Ishikawa (cell line): ENCODE measurements at regions not wholly inside any gene's neighbourhood (a gene's known extent, or its start where the extent isn't known, plus 50 kb on each side); places are given as distances from the start of the nearest gene placed in this dataset.

Experiments used
- CEBPB ChIP-seq: IDR thresholded peaks from 2 replicates; pipeline ENCODE4 v1.6.1; 2012
- CREB1 ChIP-seq: IDR thresholded peaks from 2 replicates; pipeline ENCODE4 v1.6.1; 2012; ENCODE audit warnings: low read depth
- EGR1 ChIP-seq: IDR thresholded peaks from 2 replicates; pipeline ENCODE4 v1.6.1; 2012
- EP300 ChIP-seq: IDR thresholded peaks from 2 replicates; pipeline ENCODE4 v1.6.1; 2012; ENCODE audit warnings: borderline replicate concordance
- FOXM1 ChIP-seq: IDR thresholded peaks from 2 replicates; pipeline ENCODE4 v1.6.1; 2012; ENCODE audit warnings: low read depth, borderline replicate concordance
- NFIC ChIP-seq: IDR thresholded peaks from 2 replicates; pipeline ENCODE4 v1.6.1; 2012
- RAD21 ChIP-seq: IDR thresholded peaks from 2 replicates; pipeline ENCODE4 v1.6.1; 2012; ENCODE audit warnings: low read depth
- TAF1 ChIP-seq: IDR thresholded peaks from 2 replicates; pipeline ENCODE4 v1.6.1; 2012; ENCODE audit warnings: low read depth, mild to moderate bottlenecking
- TCF12 ChIP-seq: IDR thresholded peaks from 2 replicates; pipeline ENCODE4 v1.6.1; 2012; ENCODE audit warnings: low read depth
- YY1 ChIP-seq: IDR thresholded peaks from 2 replicates; pipeline ENCODE4 v1.6.1; 2012; ENCODE audit warnings: low read depth
- ZBTB7A ChIP-seq: IDR thresholded peaks from 2 replicates; pipeline ENCODE4 v1.6.1; 2012; ENCODE audit warnings: low read depth
- TF ChIP-seq, protein P1 (sequence below): IDR thresholded peaks from 2 replicates; pipeline ENCODE4 v1.6.1; 2012
- TF ChIP-seq, protein P2 (sequence below): IDR thresholded peaks from 2 replicates; pipeline ENCODE4 v1.6.1; 2012; ENCODE audit warnings: low read depth, mild to moderate bottlenecking
- TF ChIP-seq, protein P3 (sequence below): IDR thresholded peaks from 2 replicates; pipeline ENCODE4 v1.6.1; 2012

DNA sequence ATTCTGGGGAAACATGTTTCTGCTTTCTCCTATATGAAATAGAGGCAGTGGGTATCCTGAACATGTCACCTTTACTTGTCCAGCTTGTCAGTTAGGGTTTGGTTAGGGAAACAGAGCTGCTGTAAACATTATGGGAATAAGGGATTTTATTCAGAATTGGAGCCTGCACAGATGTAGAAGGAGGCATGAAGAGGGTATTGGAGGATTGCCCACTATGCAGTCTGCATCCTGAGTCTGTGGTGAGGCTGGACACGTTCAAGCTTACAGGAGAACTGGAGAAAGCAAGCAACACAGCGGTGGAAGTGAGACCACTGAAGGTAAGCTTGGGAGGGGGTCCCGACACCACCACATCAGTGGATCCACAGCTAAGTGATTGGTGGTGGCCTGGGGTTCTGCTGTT is 443.0 kb upstream of the TNP1 start:
- TF ChIP-seq EP300: no peak
- no peak for TF ChIP-seq YY1
- no peak for TF ChIP-seq RAD21
- TF ChIP-seq CEBPB: no peak
- TF ChIP-seq, protein P1, sequence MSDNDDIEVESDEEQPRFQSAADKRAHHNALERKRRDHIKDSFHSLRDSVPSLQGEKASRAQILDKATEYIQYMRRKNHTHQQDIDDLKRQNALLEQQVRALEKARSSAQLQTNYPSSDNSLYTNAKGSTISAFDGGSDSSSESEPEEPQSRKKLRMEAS: no peak
- no peak for TF ChIP-seq TAF1
- TF ChIP-seq NFIC: no peak
- TF ChIP-seq, protein P2, sequence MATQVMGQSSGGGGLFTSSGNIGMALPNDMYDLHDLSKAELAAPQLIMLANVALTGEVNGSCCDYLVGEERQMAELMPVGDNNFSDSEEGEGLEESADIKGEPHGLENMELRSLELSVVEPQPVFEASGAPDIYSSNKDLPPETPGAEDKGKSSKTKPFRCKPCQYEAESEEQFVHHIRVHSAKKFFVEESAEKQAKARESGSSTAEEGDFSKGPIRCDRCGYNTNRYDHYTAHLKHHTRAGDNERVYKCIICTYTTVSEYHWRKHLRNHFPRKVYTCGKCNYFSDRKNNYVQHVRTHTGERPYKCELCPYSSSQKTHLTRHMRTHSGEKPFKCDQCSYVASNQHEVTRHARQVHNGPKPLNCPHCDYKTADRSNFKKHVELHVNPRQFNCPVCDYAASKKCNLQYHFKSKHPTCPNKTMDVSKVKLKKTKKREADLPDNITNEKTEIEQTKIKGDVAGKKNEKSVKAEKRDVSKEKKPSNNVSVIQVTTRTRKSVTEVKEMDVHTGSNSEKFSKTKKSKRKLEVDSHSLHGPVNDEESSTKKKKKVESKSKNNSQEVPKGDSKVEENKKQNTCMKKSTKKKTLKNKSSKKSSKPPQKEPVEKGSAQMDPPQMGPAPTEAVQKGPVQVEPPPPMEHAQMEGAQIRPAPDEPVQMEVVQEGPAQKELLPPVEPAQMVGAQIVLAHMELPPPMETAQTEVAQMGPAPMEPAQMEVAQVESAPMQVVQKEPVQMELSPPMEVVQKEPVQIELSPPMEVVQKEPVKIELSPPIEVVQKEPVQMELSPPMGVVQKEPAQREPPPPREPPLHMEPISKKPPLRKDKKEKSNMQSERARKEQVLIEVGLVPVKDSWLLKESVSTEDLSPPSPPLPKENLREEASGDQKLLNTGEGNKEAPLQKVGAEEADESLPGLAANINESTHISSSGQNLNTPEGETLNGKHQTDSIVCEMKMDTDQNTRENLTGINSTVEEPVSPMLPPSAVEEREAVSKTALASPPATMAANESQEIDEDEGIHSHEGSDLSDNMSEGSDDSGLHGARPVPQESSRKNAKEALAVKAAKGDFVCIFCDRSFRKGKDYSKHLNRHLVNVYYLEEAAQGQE: no peak
- no peak for TF ChIP-seq ZBTB7A
- no peak for TF ChIP-seq EGR1
- TF ChIP-seq, protein P3, sequence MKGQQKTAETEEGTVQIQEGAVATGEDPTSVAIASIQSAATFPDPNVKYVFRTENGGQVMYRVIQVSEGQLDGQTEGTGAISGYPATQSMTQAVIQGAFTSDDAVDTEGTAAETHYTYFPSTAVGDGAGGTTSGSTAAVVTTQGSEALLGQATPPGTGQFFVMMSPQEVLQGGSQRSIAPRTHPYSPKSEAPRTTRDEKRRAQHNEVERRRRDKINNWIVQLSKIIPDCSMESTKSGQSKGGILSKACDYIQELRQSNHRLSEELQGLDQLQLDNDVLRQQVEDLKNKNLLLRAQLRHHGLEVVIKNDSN: no peak
- TF ChIP-seq CREB1: no peak
- TF ChIP-seq FOXM1: no peak
- no peak for TF ChIP-seq TCF12
